ENCODE measurements at regions not wholly inside any gene's neighbourhood (a gene's known extent, or its start where the extent isn't known, plus 50 kb on each side); places are given as distances from the start of the nearest gene placed in this dataset.
"Not testable (repeated sequence)": the region's sequence is repeated elsewhere in the genome, so short reads cannot be mapped to it uniquely, and the experiment has no call there.

GRCh38 chr21:23822760-23823159 lies 1784.5 kb downstream of the MRPL39 start:
- H3K4me1 ChIP-seq (ENCODE audit: insufficient read depth, low read length) = no peaks in the 10 kb centered on the region
- no peaks in the 10 kb centered on the region for H3K36me3 ChIP-seq (ENCODE audit: insufficient read depth, low read length)
- H3K9ac ChIP-seq (ENCODE audit: low read depth, low read length) = no peak overlapping the region
- H3K4me3 ChIP-seq (ENCODE audit: low read length) = no peak overlapping the region
- peaks cover 12% of the 10 kb centered on the region; the same call in 1 of the 2 replicates for H3K9me3 ChIP-seq (ENCODE audit: insufficient read depth, low read depth, low read length)
- H3K27ac ChIP-seq (ENCODE audit: low read depth, low read length) = no peak overlapping the region
- WGBS = 62% methylated on average over 3 of the region's 3 CpGs
- no peaks in the 10 kb centered on the region for H3K27me3 ChIP-seq (ENCODE audit: insufficient read depth, low read length)

- no peaks in the 10 kb centered on the region for H3K27me3 ChIP-seq (ENCODE audit: insufficient read depth, low read length)
- no peaks in the 10 kb centered on the region for H3K36me3 ChIP-seq (ENCODE audit: insufficient read depth, low read length)
- no peak overlapping the region for H3K27ac ChIP-seq (ENCODE audit: low read depth, low read length)
- no peak overlapping the region for H3K4me3 ChIP-seq (ENCODE audit: low read length)
- WGBS = 100% methylated on average over 1 of the region's 1 CpG
- H3K4me1 ChIP-seq (ENCODE audit: insufficient read depth, low read length) = no peaks in the 10 kb centered on the region
- H3K9me3 ChIP-seq (ENCODE audit: insufficient read depth, low read depth, low read length) = peaks cover 15% of the 10 kb centered on the region; the same call in 1 of the 2 replicates
- H3K9ac ChIP-seq (ENCODE audit: low read depth, low read length) = no peak overlapping the region
Observed at GRCh38 chr21:23817337-23817736, 1789.9 kb downstream of the MRPL39 start.

GRCh38 chr21:23812485-23812884 lies 1794.8 kb downstream of the MRPL39 start:
- Histone ChIP-seq H3K27me3 (ENCODE audit: insufficient read depth, low read length) (no peaks in the 10 kb centered on the region), H3K4me3 (ENCODE audit: low read length) (no peak overlapping the region), H3K4me1 (ENCODE audit: insufficient read depth, low read length) (no peaks in the 10 kb centered on the region), H3K36me3 (ENCODE audit: insufficient read depth, low read length) (no peaks in the 10 kb centered on the region), H3K9ac (ENCODE audit: low read depth, low read length) (no peak overlapping the region), H3K27ac (ENCODE audit: low read depth, low read length) (no peak overlapping the region), H3K9me3 (ENCODE audit: insufficient read depth, low read depth, low read length) (peaks cover 7% of the 10 kb centered on the region; the same call in 1 of the 2 replicates)
- WGBS = 73% methylated on average over 4 of the region's 4 CpGs

- no peaks in the 10 kb centered on the region for H3K27me3 ChIP-seq (ENCODE audit: insufficient read depth, low read length)
- no peaks in the 10 kb centered on the region for H3K36me3 ChIP-seq (ENCODE audit: insufficient read depth, low read length)
- H3K9me3 ChIP-seq (ENCODE audit: insufficient read depth, low read depth, low read length) = 0 out of 2 replicates have a peak, but pooled peaks cover 6% of the 10 kb centered on the region
- no peak overlapping the region for H3K4me3 ChIP-seq (ENCODE audit: low read length)
- WGBS = 20% methylated on average over 1 of the region's 2 CpGs
- no peak overlapping the region for H3K9ac ChIP-seq (ENCODE audit: low read depth, low read length)
- no peaks in the 10 kb centered on the region for H3K4me1 ChIP-seq (ENCODE audit: insufficient read depth, low read length)
- no peak overlapping the region for H3K27ac ChIP-seq (ENCODE audit: low read depth, low read length)
Observed at GRCh38 chr21:23811805-23812204, 1795.5 kb downstream of the MRPL39 start.

GRCh38 chr21:23809573-23809972 lies 1797.7 kb downstream of the MRPL39 start:
- H3K4me3 ChIP-seq (ENCODE audit: low read length) = no peak overlapping the region

GRCh38 chr21:23806966-23807548 lies 1800.2 kb downstream of the MRPL39 start:
- not testable (repeated sequence) for H3K27me3 ChIP-seq (ENCODE audit: insufficient read depth, low read length); H3K27ac ChIP-seq (ENCODE audit: low read depth, low read length); H3K36me3 ChIP-seq (ENCODE audit: insufficient read depth, low read length); H3K4me1 ChIP-seq (ENCODE audit: insufficient read depth, low read length); H3K9me3 ChIP-seq (ENCODE audit: insufficient read depth, low read depth, low read length); H3K4me3 ChIP-seq (ENCODE audit: low read length); H3K9ac ChIP-seq (ENCODE audit: low read depth, low read length)
- WGBS = 93% methylated on average over 39 of the region's 39 CpGs

More at GRCh38 chr21:23809573-23809972, 1797.7 kb downstream of the MRPL39 start:
- Histone ChIP-seq H3K9me3 (ENCODE audit: insufficient read depth, low read depth, low read length) (0 out of 2 replicates have a peak, but pooled peaks cover 6% of the 10 kb centered on the region), H3K36me3 (ENCODE audit: insufficient read depth, low read length) (no peaks in the 10 kb centered on the region), H3K27ac (ENCODE audit: low read depth, low read length) (no peak overlapping the region), H3K9ac (ENCODE audit: low read depth, low read length) (no peak overlapping the region), H3K4me1 (ENCODE audit: insufficient read depth, low read length) (no peaks in the 10 kb centered on the region), H3K27me3 (ENCODE audit: insufficient read depth, low read length) (no peaks in the 10 kb centered on the region)
- WGBS = 100% methylated on average over 2 of the region's 2 CpGs

- H3K9me3 ChIP-seq (ENCODE audit: insufficient read depth, low read depth, low read length) = 0 out of 2 replicates have a peak, but pooled peaks cover 6% of the 10 kb centered on the region
- H3K27ac ChIP-seq (ENCODE audit: low read depth, low read length) = no peak overlapping the region
- no peaks in the 10 kb centered on the region for H3K27me3 ChIP-seq (ENCODE audit: insufficient read depth, low read length)
- H3K9ac ChIP-seq (ENCODE audit: low read depth, low read length) = no peak overlapping the region
- H3K36me3 ChIP-seq (ENCODE audit: insufficient read depth, low read length) = no peaks in the 10 kb centered on the region
- no peak overlapping the region for H3K4me3 ChIP-seq (ENCODE audit: low read length)
- H3K4me1 ChIP-seq (ENCODE audit: insufficient read depth, low read length) = no peaks in the 10 kb centered on the region
- 92% methylated on average over 5 of the region's 5 CpGs for WGBS
Observed at GRCh38 chr21:23804866-23805265, 1802.4 kb downstream of the MRPL39 start.

- H3K27me3 ChIP-seq (ENCODE audit: insufficient read depth, low read length) = no peaks in the 10 kb centered on the region
- no peaks in the 10 kb centered on the region for H3K9me3 ChIP-seq (ENCODE audit: insufficient read depth, low read depth, low read length)
- no peaks in the 10 kb centered on the region for H3K36me3 ChIP-seq (ENCODE audit: insufficient read depth, low read length)
- H3K4me3 ChIP-seq (ENCODE audit: low read length) = no peak overlapping the region
- H3K9ac ChIP-seq (ENCODE audit: low read depth, low read length) = no peak overlapping the region
- 90% methylated on average over 3 of the region's 6 CpGs for WGBS
- H3K4me1 ChIP-seq (ENCODE audit: insufficient read depth, low read length) = no peaks in the 10 kb centered on the region
- no peak overlapping the region for H3K27ac ChIP-seq (ENCODE audit: low read depth, low read length)
Observed at GRCh38 chr21:23801292-23801691, 1806.0 kb downstream of the MRPL39 start.

- H3K36me3 ChIP-seq (ENCODE audit: insufficient read depth, low read length) = no peaks in the 10 kb centered on the region
- no peak overlapping the region for H3K9ac ChIP-seq (ENCODE audit: low read depth, low read length)
- WGBS = 91% methylated on average over 1 of the region's 5 CpGs
- no peaks in the 10 kb centered on the region for H3K9me3 ChIP-seq (ENCODE audit: insufficient read depth, low read depth, low read length)
- no peak overlapping the region for H3K4me3 ChIP-seq (ENCODE audit: low read length)
- no peaks in the 10 kb centered on the region for H3K4me1 ChIP-seq (ENCODE audit: insufficient read depth, low read length)
- no peaks in the 10 kb centered on the region for H3K27me3 ChIP-seq (ENCODE audit: insufficient read depth, low read length)
- no peak overlapping the region for H3K27ac ChIP-seq (ENCODE audit: low read depth, low read length)
Observed at GRCh38 chr21:23799376-23799775, 1807.9 kb downstream of the MRPL39 start.

GRCh38 chr21:23792300-23792699 lies 1815.0 kb downstream of the MRPL39 start:
- no peaks in the 10 kb centered on the region for H3K36me3 ChIP-seq (ENCODE audit: insufficient read depth, low read length)
- no peaks in the 10 kb centered on the region for H3K4me1 ChIP-seq (ENCODE audit: insufficient read depth, low read length)
- H3K9ac ChIP-seq (ENCODE audit: low read depth, low read length) = no peak overlapping the region
- H3K9me3 ChIP-seq (ENCODE audit: insufficient read depth, low read depth, low read length) = no peaks in the 10 kb centered on the region; the same call in 1 of the 2 replicates
- no peak overlapping the region for H3K4me3 ChIP-seq (ENCODE audit: low read length)
- H3K27me3 ChIP-seq (ENCODE audit: insufficient read depth, low read length) = no peaks in the 10 kb centered on the region
- H3K27ac ChIP-seq (ENCODE audit: low read depth, low read length) = no peak overlapping the region
- WGBS = no CpG with 5 or more reads among the region's 1 CpG

- 86% methylated on average over 1 of the region's 1 CpG for WGBS
- H3K4me1 ChIP-seq (ENCODE audit: insufficient read depth, low read length) = no peaks in the 10 kb centered on the region
- no peak overlapping the region for H3K9ac ChIP-seq (ENCODE audit: low read depth, low read length)
- H3K36me3 ChIP-seq (ENCODE audit: insufficient read depth, low read length) = no peaks in the 10 kb centered on the region
- H3K4me3 ChIP-seq (ENCODE audit: low read length) = no peak overlapping the region
- H3K27me3 ChIP-seq (ENCODE audit: insufficient read depth, low read length) = no peaks in the 10 kb centered on the region
- no peak overlapping the region for H3K27ac ChIP-seq (ENCODE audit: low read depth, low read length)
- H3K9me3 ChIP-seq (ENCODE audit: insufficient read depth, low read depth, low read length) = no peaks in the 10 kb centered on the region; the same call in 1 of the 2 replicates
Observed at GRCh38 chr21:23789864-23790263, 1817.4 kb downstream of the MRPL39 start.

GRCh38 chr21:23780326-23780725 lies 1827.0 kb downstream of the MRPL39 start:
- WGBS = 70% methylated on average over 2 of the region's 2 CpGs
- 0 out of 2 replicates have a peak, but pooled peaks cover 3% of the 10 kb centered on the region for H3K9me3 ChIP-seq (ENCODE audit: insufficient read depth, low read depth, low read length)
- H3K27me3 ChIP-seq (ENCODE audit: insufficient read depth, low read length) = no peaks in the 10 kb centered on the region
- H3K9ac ChIP-seq (ENCODE audit: low read depth, low read length) = no peak overlapping the region
- H3K4me3 ChIP-seq (ENCODE audit: low read length) = no peak overlapping the region
- no peaks in the 10 kb centered on the region for H3K4me1 ChIP-seq (ENCODE audit: insufficient read depth, low read length)
- no peak overlapping the region for H3K27ac ChIP-seq (ENCODE audit: low read depth, low read length)
- H3K36me3 ChIP-seq (ENCODE audit: insufficient read depth, low read length) = no peaks in the 10 kb centered on the region

All from HUES64 (cell line).